IMR-90 (cell line): ENCODE measurements at regions not wholly inside any gene's neighbourhood (a gene's known extent, or its start where the extent isn't known, plus 50 kb on each side); places are given as distances from the start of the nearest gene placed in this dataset.

Experiments used
- ATAC-seq: fragments of 200-7000 bp; cut with Tn5 transposase; 2 replicates; pipeline ENCODE4 v1.9.1; 2020; ENCODE audit warnings: low read depth, mild to moderate bottlenecking, moderate library complexity
- BruUV-seq: library from RNA; stranded (reverse); fragments of 400-500 nt; replicated peaks from 2 replicates; lab custom pipeline; 2021; lab: Mats Ljungman, UMichigan
- CTCF ChIA-PET: fragments of 300-600 bp; formaldehyde crosslinking; extraction: SDS; loops from one replicate; lab custom pipeline; 2021; ENCODE audit warnings: antibody characterized with exemption; lab: Yijun Ruan, JAX
- POLR2A ChIA-PET: fragments of 300-600 bp; sonication (Branson Sonifier 250); formaldehyde crosslinking; loops from one replicate; lab custom pipeline; 2022; ENCODE audit warnings: antibody characterized with exemption; ENCODE audit not compliant: unreplicated experiment; lab: Charles Lee
- DNase-seq: peaks from one replicate; pipeline ENCODE4 v3.0.0; 2013
- H2AFZ ChIP-seq: replicated peaks from 2 replicates; pipeline ENCODE3; 2013; ENCODE audit warnings: low read length, mild to moderate bottlenecking; ENCODE audit not compliant: poor library complexity
- H2AK5ac ChIP-seq: 2 replicates; pipeline ENCODE4 v1.6.1; 2013; ENCODE audit warnings: low read depth, low read length, inconsistent platforms
- H2AK9ac ChIP-seq: replicated peaks from 2 replicates; pipeline ENCODE3; 2013; ENCODE audit warnings: mild to moderate bottlenecking, low read depth, low read length, moderate library complexity; ENCODE audit not compliant: poor library complexity
- H2BK120ac ChIP-seq: 2 replicates; pipeline ENCODE4 v1.6.1; 2013; ENCODE audit warnings: low read depth, low read length, inconsistent platforms
- H2BK15ac ChIP-seq: 3 replicates; pipeline ENCODE4 v1.6.1; 2013; ENCODE audit warnings: low read depth, low read length, inconsistent platforms
- H2BK20ac ChIP-seq: 2 replicates; pipeline ENCODE4 v1.6.1; 2013; ENCODE audit warnings: low read depth, mild to moderate bottlenecking, inconsistent platforms, low read length, moderate library complexity
- H2BK5ac ChIP-seq: 2 replicates; pipeline ENCODE4 v1.6.1; 2013; ENCODE audit warnings: mild to moderate bottlenecking, low read depth, low read length, inconsistent platforms; ENCODE audit not compliant: poor library complexity, severe bottlenecking
- H3K14ac ChIP-seq: replicated peaks from 2 replicates; pipeline ENCODE4 v1.6.1; 2013; ENCODE audit warnings: low read depth, low read length, inconsistent platforms
- H3K18ac ChIP-seq: 2 replicates; pipeline ENCODE4 v1.6.1; 2013; ENCODE audit warnings: low read depth, low read length, control low read depth
- H3K23ac ChIP-seq: 2 replicates; pipeline ENCODE4 v1.6.1; 2013; ENCODE audit warnings: low read depth, low read length, inconsistent platforms
- H3K27ac ChIP-seq: 2 replicates; pipeline ENCODE4 v1.5.1; 2013; ENCODE audit warnings: mild to moderate bottlenecking, control low read depth, low read length; ENCODE audit not compliant: insufficient read depth
- H3K27me3 ChIP-seq: 2 replicates; pipeline ENCODE4 v1.6.1; 2013; ENCODE audit warnings: low read length; ENCODE audit not compliant: control insufficient read depth, insufficient read depth
- H3K36me3 ChIP-seq: 2 replicates; pipeline ENCODE4 v1.6.1; 2013; ENCODE audit warnings: low read length, mixed read lengths; ENCODE audit not compliant: control insufficient read depth, insufficient read depth
- H3K4ac ChIP-seq: 2 replicates; pipeline ENCODE4 v1.6.1; 2013; ENCODE audit warnings: low read depth, low read length, inconsistent platforms
- H3K4me1 ChIP-seq: 2 replicates; pipeline ENCODE4 v1.6.1; 2013; ENCODE audit warnings: low read length, mixed read lengths; ENCODE audit not compliant: control insufficient read depth, insufficient read depth
- H3K4me2 ChIP-seq: 2 replicates; pipeline ENCODE4 v1.6.1; 2013; ENCODE audit warnings: low read depth, mild to moderate bottlenecking, control low read depth, low read length, moderate library complexity
- H3K4me3 ChIP-seq: 2 replicates; pipeline ENCODE4 v1.5.1; 2013; ENCODE audit warnings: low read depth, mild to moderate bottlenecking, control low read depth, low read length, moderate library complexity; ENCODE audit not compliant: insufficient read depth
- H3K56ac ChIP-seq: 2 replicates; pipeline ENCODE4 v1.6.1; 2013; ENCODE audit warnings: low read length, inconsistent platforms; ENCODE audit not compliant: insufficient read depth; ENCODE audit errors: extremely low read depth
- H3K79me1 ChIP-seq, 2 experiments: 2 replicates each; pipeline ENCODE4 v1.6.1; 2013; ENCODE audit warnings: low read length in 2 of 2, inconsistent platforms in 1 of 2, low read depth in 1 of 2
- H3K9ac ChIP-seq: 2 replicates; pipeline ENCODE4 v1.6.1; 2013; ENCODE audit warnings: low read depth, low read length, control low read depth
- H3K9me1 ChIP-seq: 2 replicates; pipeline ENCODE4 v1.6.1; 2013; ENCODE audit warnings: low read length, inconsistent platforms; ENCODE audit not compliant: insufficient read depth
- H3K9me3 ChIP-seq: 2 replicates; pipeline ENCODE4 v1.6.1; 2013; ENCODE audit warnings: low read length; ENCODE audit not compliant: control insufficient read depth, insufficient read depth
- H4K20me1 ChIP-seq: 2 replicates; pipeline ENCODE4 v1.6.1; 2013; ENCODE audit warnings: low read length, inconsistent platforms; ENCODE audit not compliant: insufficient read depth
- H4K5ac ChIP-seq: 2 replicates; pipeline ENCODE4 v1.6.1; 2013; ENCODE audit warnings: mild to moderate bottlenecking, low read depth, low read length, control low read depth
- H4K8ac ChIP-seq, 2 experiments: 2 replicates each; pipeline ENCODE4 v1.6.1; 2013; ENCODE audit warnings: low read depth in 2 of 2, low read length in 2 of 2, control low read depth in 1 of 2, inconsistent platforms in 1 of 2
- H4K91ac ChIP-seq: 2 replicates; pipeline ENCODE4 v1.6.1; 2013; ENCODE audit warnings: low read depth, low read length, inconsistent platforms; ENCODE audit not compliant: insufficient read depth
- BHLHE40 ChIP-seq: fragments of 150-350 bp; IDR thresholded peaks from 2 replicates; pipeline ENCODE4 v1.6.1; 2016; ENCODE audit warnings: mild to moderate bottlenecking, low read depth, low read length
- CEBPB ChIP-seq: IDR thresholded peaks from 2 replicates; pipeline ENCODE4 v1.6.1; 2012; ENCODE audit warnings: low read depth, low read length, improper control_type of control experiment
- MAFK ChIP-seq: IDR thresholded peaks from 2 replicates; pipeline ENCODE4 v1.6.1; 2012; ENCODE audit warnings: low read depth, low read length, improper control_type of control experiment
- MAZ ChIP-seq: IDR thresholded peaks from 2 replicates; pipeline ENCODE4 v1.6.1; 2012; ENCODE audit warnings: low read depth, mild to moderate bottlenecking, low read length, improper control_type of control experiment, moderate library complexity, borderline replicate concordance
- MXI1 ChIP-seq: IDR thresholded peaks from 2 replicates; pipeline ENCODE4 v1.6.1; 2012; ENCODE audit warnings: low read depth, mild to moderate bottlenecking, low read length, moderate library complexity, borderline replicate concordance
- NFE2L2 ChIP-seq: fragments of 150-350 bp; IDR thresholded peaks from 2 replicates; pipeline ENCODE4 v1.6.1; 2016; ENCODE audit warnings: low read depth, mild to moderate bottlenecking, low read length
- RAD21 ChIP-seq: IDR thresholded peaks from 2 replicates; pipeline ENCODE4 v1.6.1; 2012; ENCODE audit warnings: low read length, improper control_type of control experiment
- RCOR1 ChIP-seq: IDR thresholded peaks from 2 replicates; pipeline ENCODE4 v1.6.1; 2012; ENCODE audit warnings: mild to moderate bottlenecking, low read length, improper control_type of control experiment; ENCODE audit not compliant: insufficient replicate concordance
- RFX5 ChIP-seq: IDR thresholded peaks from 2 replicates; pipeline ENCODE4 v1.8.0; 2012; ENCODE audit warnings: low read depth, mild to moderate bottlenecking, low read length, moderate library complexity
- WGBS, 2 experiments: methylation state at CpG; one replicate each; pipeline versions ENCODE4 v1.1.5 to v1.1.7; 2013; ENCODE audit warnings: missing lambda C conversion rate in 2 of 2; ENCODE audit not compliant: insufficient read length in 1 of 2; ENCODE audit errors: extremely low coverage in 2 of 2; 5-methylcytosine and 5-hydroxymethylcytosine counted together
- dilution Hi-C: fragments of 300-500 bp; cut with HindIII; formaldehyde crosslinking; loops from one replicate; pipeline ENCODE4 v1.14.3; 2018; ENCODE audit warnings: low sequenced_read_pairs; ENCODE audit not compliant: unreplicated experiment
- in situ Hi-C: fragments of 300-500 bp; cut with MboI; formaldehyde crosslinking; loops from 3 replicates; pipeline ENCODE4 v1.14.3; 2019; ENCODE audit warnings: low sequenced_read_pairs, inconsistent platforms, mixed read lengths
- intact Hi-C: fragments of 100-400 bp; cut with micrococcal nuclease; formaldehyde crosslinking; loops from 2 replicates; pipeline ENCODE4 v1.10.0; 2022
- TF ChIP-seq, protein P1 (sequence below): fragments of 150-350 bp; IDR thresholded peaks from 2 replicates; pipeline ENCODE4 v1.6.1; 2016; ENCODE audit warnings: low read depth, mild to moderate bottlenecking, low read length, moderate library complexity, borderline replicate concordance
- TF ChIP-seq, protein P2 (sequence below): fragments of 150-350 bp; IDR thresholded peaks from 2 replicates; pipeline ENCODE4 v1.6.1; 2017; ENCODE audit warnings: mild to moderate bottlenecking, antibody characterized with exemption, low read length, low read depth

DNA sequence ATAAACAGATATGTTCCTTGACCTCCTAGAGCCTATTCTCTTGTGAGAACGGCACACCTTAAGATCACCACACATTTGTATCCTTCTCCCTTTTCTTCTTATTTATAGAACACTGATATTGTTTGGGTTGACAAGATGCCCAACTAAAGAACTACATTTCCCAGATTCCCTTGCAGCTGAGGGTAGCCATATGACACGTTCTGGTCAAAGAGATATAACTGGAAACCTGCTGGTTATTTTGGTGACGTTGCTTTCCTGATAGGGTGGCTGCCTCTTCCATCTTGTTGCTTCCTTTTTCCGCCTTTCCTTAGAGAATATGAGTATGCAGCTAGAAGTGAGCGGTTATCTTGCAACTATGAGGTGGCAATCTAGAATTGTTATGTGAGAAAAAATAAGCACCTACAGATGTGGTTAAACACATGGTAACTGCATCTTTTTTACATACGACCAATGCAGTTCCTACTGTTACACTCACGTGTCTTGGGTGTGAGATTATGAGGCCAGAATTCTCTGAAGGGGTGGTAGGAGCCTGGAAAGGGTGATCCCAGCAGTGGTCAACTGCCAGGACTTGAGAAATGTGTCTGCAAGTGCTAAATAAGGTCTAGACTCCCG lies 72.9 kb downstream of the SEC61B start:
- peak overlapping the region; percentile 43; the same call in 1 of the 2 replicates for H2AK5ac ChIP-seq
- CTCF ChIA-PET, result no interaction called here
- H2BK20ac ChIP-seq, result no peak overlapping the region
- no TSS peak for BruUV-seq
- peaks cover 4% of the 10 kb centered on the region for H3K4me1 ChIP-seq
- no peak overlapping the region for H4K8ac ChIP-seq
- WGBS, 2 experiments, result 67% methylated on average over 1 of the region's 8 CpGs; no CpG with 5 or more reads in 1 of the 2 experiments
- H2AK9ac ChIP-seq, result no peak overlapping the region
- H3K9me3 ChIP-seq, result no peaks in the 10 kb centered on the region
- dilution Hi-C loops, result no loop called here
- no peaks in the 10 kb centered on the region for H4K20me1 ChIP-seq
- H3K18ac ChIP-seq, result no peak overlapping the region
- H3K4me2 ChIP-seq, result no peak overlapping the region
- no peaks in the 10 kb centered on the region for H3K36me3 ChIP-seq
- H2AFZ ChIP-seq, result no peak overlapping the region
- no peak overlapping the region for H3K4ac ChIP-seq
- no peak overlapping the region for H3K14ac ChIP-seq
- no peak overlapping the region for H2BK5ac ChIP-seq
- no peak overlapping the region for H3K9ac ChIP-seq
- H4K5ac ChIP-seq, result no peak overlapping the region
- ATAC-seq, result no peak
- TF ChIP-seq MAFK (no peak), CEBPB (no peak), MAZ (no peak), RFX5 (no peak), BHLHE40 (no peak), MXI1 (no peak), NFE2L2 (no peak), RAD21 (no peak), RCOR1 (no peak)
- TF ChIP-seq, protein P1, sequence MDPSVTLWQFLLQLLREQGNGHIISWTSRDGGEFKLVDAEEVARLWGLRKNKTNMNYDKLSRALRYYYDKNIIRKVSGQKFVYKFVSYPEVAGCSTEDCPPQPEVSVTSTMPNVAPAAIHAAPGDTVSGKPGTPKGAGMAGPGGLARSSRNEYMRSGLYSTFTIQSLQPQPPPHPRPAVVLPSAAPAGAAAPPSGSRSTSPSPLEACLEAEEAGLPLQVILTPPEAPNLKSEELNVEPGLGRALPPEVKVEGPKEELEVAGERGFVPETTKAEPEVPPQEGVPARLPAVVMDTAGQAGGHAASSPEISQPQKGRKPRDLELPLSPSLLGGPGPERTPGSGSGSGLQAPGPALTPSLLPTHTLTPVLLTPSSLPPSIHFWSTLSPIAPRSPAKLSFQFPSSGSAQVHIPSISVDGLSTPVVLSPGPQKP, result no peak
- TF ChIP-seq, protein P2, sequence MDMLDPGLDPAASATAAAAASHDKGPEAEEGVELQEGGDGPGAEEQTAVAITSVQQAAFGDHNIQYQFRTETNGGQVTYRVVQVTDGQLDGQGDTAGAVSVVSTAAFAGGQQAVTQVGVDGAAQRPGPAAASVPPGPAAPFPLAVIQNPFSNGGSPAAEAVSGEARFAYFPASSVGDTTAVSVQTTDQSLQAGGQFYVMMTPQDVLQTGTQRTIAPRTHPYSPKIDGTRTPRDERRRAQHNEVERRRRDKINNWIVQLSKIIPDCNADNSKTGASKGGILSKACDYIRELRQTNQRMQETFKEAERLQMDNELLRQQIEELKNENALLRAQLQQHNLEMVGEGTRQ, result no peak
- no peak for DNase-seq
- H2BK120ac ChIP-seq, result no peak overlapping the region
- intact Hi-C loops, result no loop called here
- H3K56ac ChIP-seq, result no peak overlapping the region
- H4K91ac ChIP-seq, result no peak overlapping the region
- no peak overlapping the region for H2BK15ac ChIP-seq
- in situ Hi-C loops, result no loop called here
- H3K9me1 ChIP-seq, result peaks cover 6% of the 10 kb centered on the region
- H3K4me3 ChIP-seq, result no peak overlapping the region
- no peak overlapping the region for H3K23ac ChIP-seq
- H3K27me3 ChIP-seq, result peaks cover 7% of the 10 kb centered on the region
- POLR2A ChIA-PET, result no interaction called here
- no peaks in the 10 kb centered on the region for H3K79me1 ChIP-seq
- H3K27ac ChIP-seq, result no peak overlapping the region
